ENCODE measurements at regions not wholly inside any gene's neighbourhood (a gene's known extent, or its start where the extent isn't known, plus 50 kb on each side); places are given as distances from the start of the nearest gene placed in this dataset.

DNA sequence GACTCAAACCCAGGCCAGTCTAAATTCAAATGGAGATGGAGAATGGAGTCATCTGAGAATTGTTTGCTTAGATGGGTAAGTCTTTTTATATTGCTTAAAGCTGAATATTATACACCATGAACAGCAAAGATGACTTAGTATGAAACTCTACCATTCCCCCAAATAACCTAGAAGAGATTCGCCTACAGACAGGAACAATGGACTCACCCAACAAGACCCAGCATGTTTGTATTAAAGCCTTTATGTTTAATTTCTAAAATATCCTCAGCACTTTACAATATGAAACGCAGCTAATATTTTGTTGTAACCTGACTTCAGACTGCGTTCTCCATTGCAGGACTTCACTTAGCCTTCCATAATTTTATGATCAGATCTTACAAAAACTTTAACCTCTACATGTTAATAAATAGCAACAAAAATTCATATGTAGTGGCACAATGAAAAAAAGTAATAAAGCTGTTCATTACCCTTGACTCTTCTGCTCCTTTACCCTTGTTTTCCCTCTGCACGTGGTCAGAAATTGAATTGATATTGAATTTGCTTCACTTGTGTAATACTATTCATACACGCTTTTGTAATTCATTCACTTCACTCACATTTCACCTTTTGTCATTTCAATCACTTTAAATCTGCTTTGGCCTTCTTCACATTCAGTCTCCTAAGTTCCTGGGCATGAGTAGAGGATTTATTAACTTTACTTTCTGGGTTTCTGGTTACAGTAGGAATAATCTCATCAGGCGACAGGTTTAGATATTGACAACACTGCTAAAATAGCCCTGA is 177.3 kb upstream of the PTBP2 start:
- no peaks in the 10 kb centered on the region for H3K27me3 ChIP-seq (replicated peaks; ENCODE audit: control insufficient read depth, insufficient read depth, low read length)
- peaks cover 7% of the 10 kb centered on the region for H3K4me1 ChIP-seq (ENCODE audit: control insufficient read depth, insufficient read depth, low read length)
- H3K4me3 ChIP-seq (ENCODE audit: low read length): no peak overlapping the region
- DNase-seq (ENCODE audit: low read depth): no peak
- H3K36me3 ChIP-seq (ENCODE audit: control insufficient read depth, insufficient read depth, low read length, severe bottlenecking): no peaks in the 10 kb centered on the region
- no peak overlapping the region for H3K9ac ChIP-seq (ENCODE audit: low read length)
- H3K9me3 ChIP-seq (ENCODE audit: control insufficient read depth, low read length): no peaks in the 10 kb centered on the region

DNA sequence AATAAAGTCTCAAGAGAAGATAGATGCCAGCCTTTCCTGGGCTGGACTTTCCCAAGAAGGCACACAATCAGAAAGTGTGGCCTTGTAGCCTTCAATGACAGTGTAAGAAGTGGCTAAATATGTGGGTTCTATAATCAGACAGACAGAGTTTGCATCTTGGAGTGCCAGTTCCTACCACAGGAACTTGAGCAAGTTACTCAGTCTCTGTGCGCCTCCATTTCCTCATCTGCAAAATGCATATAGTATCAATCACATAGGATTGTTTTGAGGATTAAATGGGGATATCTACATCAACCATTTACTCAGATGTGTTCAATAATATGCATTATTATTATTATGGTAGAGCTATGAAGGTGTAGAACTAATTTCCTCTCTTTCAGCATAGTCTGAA is 176.8 kb upstream of the PTBP2 start:
- no peak overlapping the region for H3K9ac ChIP-seq (ENCODE audit: low read length)
- H3K9me3 ChIP-seq (ENCODE audit: control insufficient read depth, low read length): no peaks in the 10 kb centered on the region
- no peak for DNase-seq (ENCODE audit: low read depth)
- H3K4me1 ChIP-seq (ENCODE audit: control insufficient read depth, insufficient read depth, low read length): peaks cover 1% of the 10 kb centered on the region
- no peaks in the 10 kb centered on the region for H3K27me3 ChIP-seq (replicated peaks; ENCODE audit: control insufficient read depth, insufficient read depth, low read length)
- H3K4me3 ChIP-seq (ENCODE audit: low read length): no peak overlapping the region
- no peaks in the 10 kb centered on the region for H3K36me3 ChIP-seq (ENCODE audit: control insufficient read depth, insufficient read depth, low read length, severe bottlenecking)

DNA sequence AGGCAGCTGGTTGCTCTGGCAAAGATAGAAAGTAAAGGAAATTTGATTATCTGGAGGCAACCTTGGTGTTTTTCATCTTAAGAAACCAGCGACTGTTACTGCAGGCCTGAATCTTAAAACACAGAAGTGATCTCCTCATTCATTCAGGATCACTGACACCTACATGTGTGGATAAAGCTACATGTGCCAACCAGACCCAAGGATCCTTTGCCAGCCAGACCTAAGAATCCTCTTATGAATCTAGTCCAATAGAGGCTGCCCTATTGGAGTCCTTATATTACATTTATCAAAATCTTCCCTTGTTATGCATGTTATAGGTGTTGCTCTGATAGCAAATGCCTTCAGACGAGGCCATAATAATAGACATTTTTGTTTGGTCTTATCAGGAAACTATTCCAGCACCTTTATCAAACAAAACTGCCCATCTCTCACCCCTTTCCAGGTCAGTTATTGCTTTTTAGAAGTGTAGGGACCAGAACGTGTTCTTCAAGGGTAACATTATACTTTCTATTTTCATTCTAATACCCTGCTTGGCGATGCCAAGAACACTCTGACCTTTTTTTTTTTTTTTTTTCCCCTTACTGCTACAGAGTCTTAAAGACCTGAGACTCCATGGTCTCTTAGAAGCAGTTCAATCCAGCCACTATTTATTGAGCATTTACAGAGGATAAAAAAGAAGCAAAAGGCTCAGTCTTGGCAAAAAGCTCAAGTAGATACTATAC is 175.5 kb upstream of the PTBP2 start:
- H3K4me3 ChIP-seq (ENCODE audit: low read length): no peak overlapping the region
- no peak for DNase-seq (ENCODE audit: low read depth)
- H3K9me3 ChIP-seq (ENCODE audit: control insufficient read depth, low read length): no peaks in the 10 kb centered on the region

DNA sequence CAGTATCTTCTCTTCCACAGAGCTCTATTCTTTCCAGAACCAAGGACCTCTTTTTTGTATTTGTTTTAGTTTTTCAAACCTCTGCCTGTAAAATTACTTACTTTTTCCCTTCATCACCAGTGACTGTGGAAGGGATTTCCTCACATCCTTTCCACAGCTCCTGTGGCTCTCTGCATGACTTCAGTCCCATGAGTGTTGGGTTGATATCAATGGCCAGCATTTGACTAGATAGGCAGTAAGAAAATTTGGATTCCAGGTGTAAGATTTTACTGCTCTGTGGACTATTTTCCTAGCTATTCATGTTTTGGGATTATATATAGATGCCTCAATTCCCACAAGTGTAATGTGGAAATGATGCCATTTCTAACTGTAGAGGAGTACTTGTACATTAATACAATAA is 171.5 kb upstream of the PTBP2 start:
- H3K4me3 ChIP-seq (ENCODE audit: low read length): no peak overlapping the region
- H3K36me3 ChIP-seq (ENCODE audit: control insufficient read depth, insufficient read depth, low read length, severe bottlenecking): no peaks in the 10 kb centered on the region
- no peak overlapping the region for H3K9ac ChIP-seq (ENCODE audit: low read length)
- no peaks in the 10 kb centered on the region for H3K27me3 ChIP-seq (replicated peaks; ENCODE audit: control insufficient read depth, insufficient read depth, low read length)
- H3K4me1 ChIP-seq (ENCODE audit: control insufficient read depth, insufficient read depth, low read length): no peaks in the 10 kb centered on the region
- no peak for DNase-seq (ENCODE audit: low read depth)
- no peaks in the 10 kb centered on the region for H3K9me3 ChIP-seq (ENCODE audit: control insufficient read depth, low read length)

More for the DNA sequence above, 175.5 kb upstream of the PTBP2 start:
- no peak overlapping the region for H3K9ac ChIP-seq (ENCODE audit: low read length)
- no peaks in the 10 kb centered on the region for H3K36me3 ChIP-seq (ENCODE audit: control insufficient read depth, insufficient read depth, low read length, severe bottlenecking)
- no peaks in the 10 kb centered on the region for H3K27me3 ChIP-seq (replicated peaks; ENCODE audit: control insufficient read depth, insufficient read depth, low read length)
- no peaks in the 10 kb centered on the region for H3K4me1 ChIP-seq (ENCODE audit: control insufficient read depth, insufficient read depth, low read length)

DNA sequence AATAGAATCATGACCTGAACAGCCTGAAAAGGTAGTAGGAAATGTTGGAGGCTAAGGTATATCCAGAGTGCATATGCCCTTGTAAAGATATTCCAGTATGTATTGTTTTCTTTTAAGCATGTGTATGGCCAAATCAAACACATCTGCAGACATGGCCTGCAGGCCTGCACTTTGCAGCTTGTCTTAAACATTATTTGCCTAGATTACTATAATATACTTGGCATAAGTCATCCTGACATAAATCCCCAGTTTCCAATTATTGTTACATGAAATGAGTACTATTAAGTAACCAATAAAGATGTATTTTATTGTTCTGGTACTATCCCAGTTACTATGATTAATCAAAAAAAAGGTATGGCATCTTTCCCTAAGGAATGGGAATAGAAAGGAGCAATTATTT is 169.1 kb upstream of the PTBP2 start:
- Histone ChIP-seq H3K27me3 (replicated peaks; ENCODE audit: control insufficient read depth, insufficient read depth, low read length) (no peaks in the 10 kb centered on the region), H3K36me3 (ENCODE audit: control insufficient read depth, insufficient read depth, low read length, severe bottlenecking) (no peaks in the 10 kb centered on the region), H3K9me3 (ENCODE audit: control insufficient read depth, low read length) (no peaks in the 10 kb centered on the region), H3K9ac (ENCODE audit: low read length) (no peak overlapping the region), H3K4me1 (ENCODE audit: control insufficient read depth, insufficient read depth, low read length) (peaks cover 3% of the 10 kb centered on the region), H3K4me3 (ENCODE audit: low read length) (no peak overlapping the region)
- DNase-seq (ENCODE audit: low read depth): no peak

DNA sequence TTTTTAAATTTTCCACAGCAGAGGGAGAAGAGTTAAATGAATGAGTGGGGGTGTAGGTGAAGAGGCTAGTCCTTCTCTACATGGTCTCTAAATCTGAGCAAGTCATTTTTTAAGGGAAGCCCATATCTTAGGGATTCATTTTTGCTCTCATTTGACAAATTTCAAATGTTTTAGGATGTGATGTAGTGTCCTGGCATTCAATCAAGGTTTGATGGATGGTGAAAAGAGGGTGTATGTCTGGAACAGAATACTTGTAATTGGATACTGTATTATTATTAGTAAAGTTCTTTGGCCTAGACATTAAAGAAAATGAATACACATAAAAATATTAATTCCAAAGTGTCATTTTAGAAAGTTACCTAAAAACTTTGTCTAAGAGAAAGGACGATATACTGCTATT is 167.8 kb upstream of the PTBP2 start:
- Histone ChIP-seq H3K27me3 (replicated peaks; ENCODE audit: control insufficient read depth, insufficient read depth, low read length) (no peaks in the 10 kb centered on the region), H3K36me3 (ENCODE audit: control insufficient read depth, insufficient read depth, low read length, severe bottlenecking) (no peaks in the 10 kb centered on the region), H3K4me3 (ENCODE audit: low read length) (no peak overlapping the region), H3K9ac (ENCODE audit: low read length) (no peak overlapping the region), H3K9me3 (ENCODE audit: control insufficient read depth, low read length) (no peaks in the 10 kb centered on the region), H3K4me1 (ENCODE audit: control insufficient read depth, insufficient read depth, low read length) (peaks cover 15% of the 10 kb centered on the region)
- no peak for DNase-seq (ENCODE audit: low read depth)

DNA sequence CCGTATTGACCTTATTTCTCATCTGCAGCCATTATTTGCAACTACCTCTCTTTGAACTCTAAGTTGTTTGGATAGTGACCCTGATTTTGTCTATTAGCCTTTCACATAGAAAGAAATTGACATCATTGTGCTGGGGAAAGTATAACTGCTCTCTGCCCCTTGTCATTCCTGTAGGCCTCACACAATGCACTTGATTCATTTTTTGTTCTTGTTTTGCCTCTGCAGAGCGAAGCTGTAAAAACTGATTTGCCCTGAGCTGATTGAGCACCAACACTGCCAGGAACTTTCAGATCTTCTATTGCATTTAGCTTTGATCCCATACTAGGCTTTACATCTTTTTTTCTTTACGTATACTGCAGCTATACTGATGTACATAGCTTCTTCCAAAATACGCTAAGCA is 167.2 kb upstream of the PTBP2 start:
- H3K27me3 ChIP-seq (replicated peaks; ENCODE audit: control insufficient read depth, insufficient read depth, low read length): no peaks in the 10 kb centered on the region
- H3K9ac ChIP-seq (ENCODE audit: low read length): no peak overlapping the region
- H3K9me3 ChIP-seq (ENCODE audit: control insufficient read depth, low read length): no peaks in the 10 kb centered on the region
- no peak overlapping the region for H3K4me3 ChIP-seq (ENCODE audit: low read length)
- peaks cover 21% of the 10 kb centered on the region for H3K4me1 ChIP-seq (ENCODE audit: control insufficient read depth, insufficient read depth, low read length)
- no peaks in the 10 kb centered on the region for H3K36me3 ChIP-seq (ENCODE audit: control insufficient read depth, insufficient read depth, low read length, severe bottlenecking)
- no peak for DNase-seq (ENCODE audit: low read depth)

DNA sequence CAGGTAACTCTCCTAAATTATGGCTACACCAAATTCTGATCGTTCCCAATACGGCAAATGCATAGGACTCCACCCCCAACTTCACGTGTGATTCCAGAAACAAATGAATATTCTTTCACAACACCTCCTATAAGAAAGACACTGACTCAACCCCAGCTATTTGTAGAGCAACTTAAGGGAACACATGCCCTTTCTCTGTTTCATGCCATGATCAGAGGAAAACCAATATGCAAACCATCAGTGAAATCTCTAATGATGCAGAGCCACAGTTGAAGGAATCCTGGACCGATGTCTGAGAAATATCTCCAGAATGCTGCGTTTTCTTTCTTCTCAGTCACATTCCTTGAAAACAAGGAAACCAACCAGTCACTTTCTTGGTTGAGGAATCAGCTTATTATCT is 164.2 kb upstream of the PTBP2 start:
- DNase-seq (ENCODE audit: low read depth): no peak
- Histone ChIP-seq H3K9me3 (ENCODE audit: control insufficient read depth, low read length) (peaks cover 6% of the 10 kb centered on the region), H3K4me3 (ENCODE audit: low read length) (no peak overlapping the region), H3K27me3 (replicated peaks; ENCODE audit: control insufficient read depth, insufficient read depth, low read length) (no peaks in the 10 kb centered on the region), H3K4me1 (ENCODE audit: control insufficient read depth, insufficient read depth, low read length) (peaks cover 34% of the 10 kb centered on the region), H3K9ac (ENCODE audit: low read length) (no peak overlapping the region), H3K36me3 (ENCODE audit: control insufficient read depth, insufficient read depth, low read length, severe bottlenecking) (no peaks in the 10 kb centered on the region)

DNA sequence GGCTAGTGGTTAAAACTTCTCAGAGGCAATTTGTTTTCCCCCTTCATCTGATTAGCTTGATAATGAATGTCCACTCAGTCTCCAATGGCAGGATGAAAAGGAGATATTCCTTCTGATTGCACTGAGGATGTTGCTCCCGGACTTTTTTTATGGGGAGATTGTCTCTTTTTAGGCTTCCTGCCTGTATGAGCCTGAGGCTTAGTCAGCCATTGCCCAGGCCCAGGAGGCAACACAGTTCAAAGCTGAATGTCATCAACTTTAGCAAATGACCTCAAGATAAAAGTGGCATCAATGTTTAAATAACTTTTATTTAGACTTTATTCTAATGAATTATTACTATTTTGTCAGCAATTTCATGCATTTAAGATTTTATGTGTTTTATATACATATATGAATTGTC is 162.9 kb upstream of the PTBP2 start:
- Histone ChIP-seq H3K9ac (ENCODE audit: low read length) (peak overlapping the region; percentile 62), H3K36me3 (ENCODE audit: control insufficient read depth, insufficient read depth, low read length, severe bottlenecking) (no peaks in the 10 kb centered on the region), H3K4me1 (ENCODE audit: control insufficient read depth, insufficient read depth, low read length) (peaks cover 34% of the 10 kb centered on the region), H3K9me3 (ENCODE audit: control insufficient read depth, low read length) (peaks cover 6% of the 10 kb centered on the region), H3K27me3 (replicated peaks; ENCODE audit: control insufficient read depth, insufficient read depth, low read length) (no peaks in the 10 kb centered on the region), H3K4me3 (ENCODE audit: low read length) (no peak overlapping the region)
- DNase-seq (ENCODE audit: low read depth): no peak

DNA sequence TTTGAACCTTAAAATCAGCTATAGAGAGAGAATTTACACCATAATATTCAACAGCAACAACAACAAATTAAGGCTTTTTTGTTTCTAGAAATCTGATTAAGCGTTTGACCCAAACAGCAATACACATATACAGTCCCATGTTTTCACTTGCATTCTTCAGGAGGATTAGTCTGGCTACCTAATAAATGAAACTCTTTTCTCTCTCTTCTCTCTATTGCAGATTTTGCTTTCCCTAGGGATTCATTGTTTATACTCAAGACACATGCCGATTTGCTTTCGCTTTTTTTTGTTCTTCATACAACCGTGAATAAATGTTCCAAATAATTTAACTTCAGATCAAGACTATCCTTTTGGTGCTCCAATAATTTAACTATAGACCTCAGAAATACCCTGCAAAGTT is 162.4 kb upstream of the PTBP2 start:
- peaks cover 6% of the 10 kb centered on the region for H3K9me3 ChIP-seq (ENCODE audit: control insufficient read depth, low read length)
- peak; percentile 63 for DNase-seq (ENCODE audit: low read depth)
- H3K36me3 ChIP-seq (ENCODE audit: control insufficient read depth, insufficient read depth, low read length, severe bottlenecking): no peaks in the 10 kb centered on the region
- H3K4me1 ChIP-seq (ENCODE audit: control insufficient read depth, insufficient read depth, low read length): peaks cover 34% of the 10 kb centered on the region
- H3K27me3 ChIP-seq (replicated peaks; ENCODE audit: control insufficient read depth, insufficient read depth, low read length): no peaks in the 10 kb centered on the region
- H3K4me3 ChIP-seq (ENCODE audit: low read length): peak overlapping the region; percentile 76
- peak overlapping the region; percentile 62 for H3K9ac ChIP-seq (ENCODE audit: low read length)

DNA sequence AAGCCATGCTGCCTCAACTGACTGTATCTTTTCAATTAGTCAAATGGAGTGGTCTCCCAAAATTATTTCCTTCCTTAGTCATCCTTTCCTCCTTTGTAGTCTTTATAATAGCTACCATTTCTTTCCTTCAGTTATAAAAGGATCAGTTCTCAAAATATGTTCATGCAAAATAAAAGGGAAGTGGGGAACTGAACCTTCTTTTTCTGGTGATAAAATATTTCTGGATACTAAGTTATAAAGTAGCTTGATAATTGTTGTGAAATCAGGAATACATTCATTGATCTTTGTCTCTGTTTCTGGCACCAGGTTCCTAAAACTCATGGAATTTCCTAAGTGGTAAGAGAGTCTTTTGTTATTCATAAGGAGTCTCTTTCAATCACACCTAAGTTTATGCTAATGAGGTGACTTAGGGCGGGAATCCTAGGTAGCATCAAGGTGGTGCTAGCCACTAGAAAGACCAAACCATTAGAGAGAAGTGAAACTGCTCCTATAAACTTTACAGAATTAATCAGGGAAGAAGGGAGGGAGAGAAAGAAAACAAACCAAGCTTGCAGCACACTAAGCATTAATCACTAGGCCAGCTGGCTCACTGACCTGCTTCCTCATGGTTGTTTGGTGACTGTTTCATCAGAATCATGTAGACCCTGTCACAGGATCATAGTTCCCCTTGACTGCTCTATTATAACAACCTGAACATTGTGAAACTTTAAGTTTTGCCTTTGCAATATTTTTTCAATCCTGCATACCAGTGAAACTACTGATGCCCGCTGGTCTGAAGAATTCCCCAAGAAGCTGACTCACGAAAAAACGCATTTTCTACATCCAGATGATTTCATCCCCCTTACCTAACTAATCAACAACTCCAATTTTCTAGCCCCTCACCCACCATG is 161.6 kb upstream of the PTBP2 start:
- no peaks in the 10 kb centered on the region for H3K36me3 ChIP-seq (ENCODE audit: control insufficient read depth, insufficient read depth, low read length, severe bottlenecking)
- peak overlapping the region; percentile 76 for H3K4me3 ChIP-seq (ENCODE audit: low read length)
- H3K9ac ChIP-seq (ENCODE audit: low read length): peak overlapping the region; percentile 62
- peak; percentile 96 for DNase-seq (ENCODE audit: low read depth)
- peaks cover 6% of the 10 kb centered on the region for H3K9me3 ChIP-seq (ENCODE audit: control insufficient read depth, low read length)
- H3K4me1 ChIP-seq (ENCODE audit: control insufficient read depth, insufficient read depth, low read length): peaks cover 34% of the 10 kb centered on the region
- no peaks in the 10 kb centered on the region for H3K27me3 ChIP-seq (replicated peaks; ENCODE audit: control insufficient read depth, insufficient read depth, low read length)

Measured in adipocyte (in vitro differentiated cells).